ENCODE measurements at regions not wholly inside any gene's neighbourhood (a gene's known extent, or its start where the extent isn't known, plus 50 kb on each side); places are given as distances from the start of the nearest gene placed in this dataset.

DNA sequence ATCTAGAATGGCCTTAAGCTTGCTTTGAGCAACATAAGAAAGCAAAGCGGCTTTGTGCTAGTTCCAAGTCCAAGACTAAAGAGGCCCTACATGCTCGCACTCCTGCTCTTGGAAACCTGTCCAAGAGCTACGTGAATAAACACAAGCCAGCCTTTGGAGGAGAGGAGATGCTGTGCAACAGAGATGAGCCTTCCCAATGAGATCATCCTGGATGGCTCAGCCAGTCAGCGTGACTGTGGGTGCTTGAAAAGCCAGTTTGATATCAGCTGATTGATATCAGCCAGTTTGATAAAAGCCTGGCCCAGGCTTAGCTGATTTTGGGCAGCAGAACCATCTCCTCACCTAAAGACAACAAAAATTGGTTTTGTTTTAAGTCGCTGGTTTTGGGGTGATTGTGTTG is 481.0 kb upstream of the DSEL start:
- Mint-ChIP-seq H3K27me3 (ENCODE audit: unreplicated experiment) (peaks cover 1% of the 10 kb centered on the region), H3K27ac (ENCODE audit: unreplicated experiment) (no peak overlapping the region), H3K9me3 (ENCODE audit: unreplicated experiment) (no peaks in the 10 kb centered on the region), H3K4me1 (ENCODE audit: unreplicated experiment) (no peaks in the 10 kb centered on the region), H3K36me3 (ENCODE audit: low read depth, unreplicated experiment) (no peaks in the 10 kb centered on the region), H3K4me3 (ENCODE audit: unreplicated experiment) (no peak overlapping the region)
- TF ChIP-seq, protein P1, sequence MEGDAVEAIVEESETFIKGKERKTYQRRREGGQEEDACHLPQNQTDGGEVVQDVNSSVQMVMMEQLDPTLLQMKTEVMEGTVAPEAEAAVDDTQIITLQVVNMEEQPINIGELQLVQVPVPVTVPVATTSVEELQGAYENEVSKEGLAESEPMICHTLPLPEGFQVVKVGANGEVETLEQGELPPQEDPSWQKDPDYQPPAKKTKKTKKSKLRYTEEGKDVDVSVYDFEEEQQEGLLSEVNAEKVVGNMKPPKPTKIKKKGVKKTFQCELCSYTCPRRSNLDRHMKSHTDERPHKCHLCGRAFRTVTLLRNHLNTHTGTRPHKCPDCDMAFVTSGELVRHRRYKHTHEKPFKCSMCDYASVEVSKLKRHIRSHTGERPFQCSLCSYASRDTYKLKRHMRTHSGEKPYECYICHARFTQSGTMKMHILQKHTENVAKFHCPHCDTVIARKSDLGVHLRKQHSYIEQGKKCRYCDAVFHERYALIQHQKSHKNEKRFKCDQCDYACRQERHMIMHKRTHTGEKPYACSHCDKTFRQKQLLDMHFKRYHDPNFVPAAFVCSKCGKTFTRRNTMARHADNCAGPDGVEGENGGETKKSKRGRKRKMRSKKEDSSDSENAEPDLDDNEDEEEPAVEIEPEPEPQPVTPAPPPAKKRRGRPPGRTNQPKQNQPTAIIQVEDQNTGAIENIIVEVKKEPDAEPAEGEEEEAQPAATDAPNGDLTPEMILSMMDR (IDR thresholded peaks at IDR 0.05; ENCODE audit: unreplicated experiment), result no peak
- no peak for DNase-seq (ENCODE audit: low spot score)

DNA sequence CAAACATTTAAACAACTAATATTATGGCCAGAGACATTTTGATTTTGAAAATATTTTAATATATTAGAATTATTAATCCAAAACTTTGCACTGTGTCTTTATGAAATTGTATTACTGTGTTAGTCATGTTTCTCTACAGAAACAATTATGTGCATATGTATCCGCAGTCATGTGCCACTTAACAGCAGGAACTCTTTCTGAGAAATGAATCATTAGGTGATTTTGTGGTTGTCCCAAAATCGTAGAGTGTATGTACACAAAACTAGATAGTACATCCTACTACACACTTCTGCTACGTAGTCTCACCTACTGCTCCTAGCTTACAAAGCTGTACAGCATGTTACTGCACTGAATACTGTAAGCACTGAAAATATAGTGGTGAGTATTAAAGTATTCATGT is 479.2 kb upstream of the DSEL start:
- Mint-ChIP-seq H3K36me3 (ENCODE audit: low read depth, unreplicated experiment) (no peaks in the 10 kb centered on the region), H3K4me1 (ENCODE audit: unreplicated experiment) (no peaks in the 10 kb centered on the region), H3K27me3 (ENCODE audit: unreplicated experiment) (no peaks in the 10 kb centered on the region), H3K9me3 (ENCODE audit: unreplicated experiment) (no peaks in the 10 kb centered on the region), H3K27ac (ENCODE audit: unreplicated experiment) (no peak overlapping the region), H3K4me3 (ENCODE audit: unreplicated experiment) (no peak overlapping the region)
- no peak for DNase-seq (ENCODE audit: low spot score)
- TF ChIP-seq, protein P1 (IDR thresholded peaks at IDR 0.05; ENCODE audit: unreplicated experiment), result no peak

DNA sequence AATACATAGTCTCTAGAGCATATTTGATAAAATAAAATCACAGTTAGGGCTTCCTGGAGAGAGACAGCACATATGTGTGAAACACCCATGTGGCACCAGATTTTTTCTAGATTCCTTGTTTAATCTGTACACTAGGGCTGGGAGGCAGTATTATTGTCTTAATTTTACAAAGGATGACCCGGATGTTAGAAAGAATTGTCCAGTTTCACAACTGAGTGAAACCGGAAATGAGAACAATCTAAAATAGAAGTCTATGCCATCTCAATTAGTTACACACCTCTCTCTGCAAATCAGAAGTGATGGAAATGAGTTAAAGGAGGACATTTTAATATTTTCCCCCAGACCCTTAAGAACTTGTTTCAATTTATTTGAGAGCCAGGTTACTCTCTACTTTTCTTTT is 463.7 kb upstream of the DSEL start:
- no peak for DNase-seq (ENCODE audit: low spot score)
- Mint-ChIP-seq H3K36me3 (ENCODE audit: low read depth, unreplicated experiment) (no peaks in the 10 kb centered on the region), H3K4me3 (ENCODE audit: unreplicated experiment) (no peak overlapping the region), H3K27me3 (ENCODE audit: unreplicated experiment) (no peaks in the 10 kb centered on the region), H3K4me1 (ENCODE audit: unreplicated experiment) (no peaks in the 10 kb centered on the region), H3K9me3 (ENCODE audit: unreplicated experiment) (no peaks in the 10 kb centered on the region), H3K27ac (ENCODE audit: unreplicated experiment) (no peak overlapping the region)
- TF ChIP-seq, protein P1 (IDR thresholded peaks at IDR 0.05; ENCODE audit: unreplicated experiment), result no peak

DNA sequence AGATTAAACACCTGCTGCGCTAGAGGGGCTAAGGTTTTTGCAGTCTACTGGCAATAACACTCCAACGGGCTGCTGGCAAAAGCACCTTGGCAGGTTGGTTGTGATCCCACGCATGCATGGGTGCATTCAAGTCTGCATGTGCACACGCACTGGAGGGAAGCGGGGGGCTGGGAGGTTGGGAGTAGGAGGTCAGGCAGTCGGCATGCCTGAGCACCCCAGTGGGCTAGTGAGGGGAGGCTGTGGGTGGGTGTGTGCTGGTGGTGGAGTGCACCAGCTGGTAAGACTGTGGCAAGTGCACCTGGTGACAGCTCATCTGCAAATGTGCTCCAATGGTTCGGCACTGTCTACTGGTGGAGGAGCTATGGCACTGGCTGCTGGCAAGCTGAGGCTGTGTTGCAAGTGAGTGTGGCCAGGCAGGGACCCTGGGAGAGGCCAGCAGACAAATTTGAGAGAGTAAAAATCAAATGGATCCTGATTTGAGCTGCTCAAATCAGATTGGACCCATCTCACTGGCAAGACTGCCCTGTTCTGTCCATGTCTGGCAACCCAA is 460.6 kb upstream of the DSEL start:
- DNase-seq (ENCODE audit: low spot score), result no peak
- H3K36me3 Mint-ChIP-seq (ENCODE audit: low read depth, unreplicated experiment), result no peaks in the 10 kb centered on the region
- no peak overlapping the region for H3K27ac Mint-ChIP-seq (ENCODE audit: unreplicated experiment)
- no peak overlapping the region for H3K4me3 Mint-ChIP-seq (ENCODE audit: unreplicated experiment)
- TF ChIP-seq, protein P1 (IDR thresholded peaks at IDR 0.05; ENCODE audit: unreplicated experiment), result no peak
- H3K4me1 Mint-ChIP-seq (ENCODE audit: unreplicated experiment), result no peaks in the 10 kb centered on the region
- H3K27me3 Mint-ChIP-seq (ENCODE audit: unreplicated experiment), result no peaks in the 10 kb centered on the region
- H3K9me3 Mint-ChIP-seq (ENCODE audit: unreplicated experiment), result no peaks in the 10 kb centered on the region

DNA sequence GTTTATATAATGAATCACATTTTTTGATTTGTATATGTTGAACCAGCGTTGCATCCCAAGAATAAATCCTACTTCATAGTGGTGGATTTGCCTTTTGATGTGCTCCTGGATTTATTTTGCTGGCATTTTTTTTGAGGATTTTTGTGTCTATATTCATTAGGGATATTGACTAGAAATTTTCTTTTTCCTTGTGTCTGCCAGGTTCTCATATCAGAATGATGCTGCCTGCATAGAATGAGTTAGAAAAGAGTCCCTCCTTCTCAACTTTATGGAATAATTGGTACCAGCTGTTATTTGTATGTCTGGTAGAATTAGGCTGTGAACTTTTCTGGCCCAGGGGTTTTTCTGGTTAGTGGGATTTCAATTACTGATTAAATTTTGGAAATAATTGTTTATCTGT is 457.4 kb upstream of the DSEL start:
- Mint-ChIP-seq H3K4me1 (ENCODE audit: unreplicated experiment) (no peaks in the 10 kb centered on the region), H3K36me3 (ENCODE audit: low read depth, unreplicated experiment) (no peaks in the 10 kb centered on the region), H3K4me3 (ENCODE audit: unreplicated experiment) (no peak overlapping the region), H3K27me3 (ENCODE audit: unreplicated experiment) (no peaks in the 10 kb centered on the region), H3K9me3 (ENCODE audit: unreplicated experiment) (no peaks in the 10 kb centered on the region), H3K27ac (ENCODE audit: unreplicated experiment) (no peak overlapping the region)
- TF ChIP-seq, protein P1 (IDR thresholded peaks at IDR 0.05; ENCODE audit: unreplicated experiment), result no peak
- DNase-seq (ENCODE audit: low spot score), result no peak
